Left ventricle myocardium inferior (tissue), 1 donor: ENCODE measurements at regions not wholly inside any gene's neighbourhood (a gene's known extent, or its start where the extent isn't known, plus 50 kb on each side); places are given as distances from the start of the nearest gene placed in this dataset.
"Not testable (repeated sequence)": the region's sequence is repeated elsewhere in the genome, so short reads cannot be mapped to it uniquely, and the experiment has no call there.

Experiments
- DNase-seq: peaks from one replicate; pipeline ENCODE4 v3.0.0-alpha.2; 2020
- H3K27ac ChIP-seq: fragments of 200-600 bp; replicated peaks from 2 replicates; pipeline ENCODE4 v1.8.0; 2021
- H3K27me3 ChIP-seq: fragments of 200-600 bp; 2 replicates; pipeline ENCODE4 v1.8.0; 2021; ENCODE audit warnings: low read depth
- H3K36me3 ChIP-seq: fragments of 200-600 bp; 2 replicates; pipeline ENCODE4 v1.8.0; 2021
- H3K4me1 ChIP-seq: fragments of 200-600 bp; 2 replicates; pipeline ENCODE4 v1.8.0; 2021
- H3K4me3 ChIP-seq: fragments of 200-600 bp; 2 replicates; pipeline ENCODE4 v1.8.0; 2021; ENCODE audit warnings: mild to moderate bottlenecking, moderate library complexity
- H3K9me3 ChIP-seq: fragments of 200-600 bp; replicated peaks from 2 replicates; pipeline ENCODE4 v1.8.0; 2021
- intact Hi-C: fragments of 100-400 bp; cut with micrococcal nuclease; formaldehyde crosslinking; loops from one replicate; pipeline ENCODE4 v1.11.0; 2022
- TF ChIP-seq, protein P1 (sequence below): fragments of 200-600 bp; IDR thresholded peaks from 2 replicates; pipeline ENCODE4 v1.8.0; 2021; ENCODE audit warnings: antibody characterized with exemption, mild to moderate bottlenecking, borderline replicate concordance
- donor health status: DM: no; HTN: yes; CAD: no; lungs with severe emphysema.

DNA sequence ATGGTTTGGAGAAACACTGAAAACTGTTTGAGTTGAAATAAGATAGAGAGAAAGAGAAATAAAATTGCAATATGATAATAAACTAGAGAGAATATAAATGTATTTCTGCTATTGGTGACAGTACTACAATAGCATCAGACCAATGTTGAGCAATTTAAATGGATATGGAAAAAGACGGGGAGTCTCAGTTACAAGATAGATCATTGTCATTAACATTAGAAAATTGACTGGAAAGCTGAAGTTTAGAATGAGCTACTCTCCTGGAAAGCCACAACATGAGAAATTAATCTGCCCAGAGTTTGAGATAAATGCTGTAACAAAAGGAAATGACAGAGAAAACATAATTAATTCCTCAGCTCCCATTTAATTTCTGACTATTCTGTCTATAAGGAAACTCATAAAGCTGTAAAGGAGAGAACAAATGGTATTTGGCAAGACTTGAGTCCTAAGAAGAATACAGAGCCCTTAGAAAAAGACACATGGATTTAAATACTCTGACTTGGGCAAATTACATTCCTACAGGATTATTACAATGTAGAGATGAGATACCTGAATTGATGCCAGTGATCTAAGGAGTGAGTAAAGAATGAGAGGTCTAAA lies 624.5 kb upstream of the CHD1 start:
- H3K36me3 ChIP-seq: no peaks in the 10 kb centered on the region
- H3K27ac ChIP-seq: no peak overlapping the region
- H3K4me3 ChIP-seq: no peak overlapping the region
- DNase-seq: no peak
- H3K4me1 ChIP-seq: no peaks in the 10 kb centered on the region
- H3K27me3 ChIP-seq: no peaks in the 10 kb centered on the region
- H3K9me3 ChIP-seq: peaks cover 4% of the 10 kb centered on the region
- TF ChIP-seq, protein P1, sequence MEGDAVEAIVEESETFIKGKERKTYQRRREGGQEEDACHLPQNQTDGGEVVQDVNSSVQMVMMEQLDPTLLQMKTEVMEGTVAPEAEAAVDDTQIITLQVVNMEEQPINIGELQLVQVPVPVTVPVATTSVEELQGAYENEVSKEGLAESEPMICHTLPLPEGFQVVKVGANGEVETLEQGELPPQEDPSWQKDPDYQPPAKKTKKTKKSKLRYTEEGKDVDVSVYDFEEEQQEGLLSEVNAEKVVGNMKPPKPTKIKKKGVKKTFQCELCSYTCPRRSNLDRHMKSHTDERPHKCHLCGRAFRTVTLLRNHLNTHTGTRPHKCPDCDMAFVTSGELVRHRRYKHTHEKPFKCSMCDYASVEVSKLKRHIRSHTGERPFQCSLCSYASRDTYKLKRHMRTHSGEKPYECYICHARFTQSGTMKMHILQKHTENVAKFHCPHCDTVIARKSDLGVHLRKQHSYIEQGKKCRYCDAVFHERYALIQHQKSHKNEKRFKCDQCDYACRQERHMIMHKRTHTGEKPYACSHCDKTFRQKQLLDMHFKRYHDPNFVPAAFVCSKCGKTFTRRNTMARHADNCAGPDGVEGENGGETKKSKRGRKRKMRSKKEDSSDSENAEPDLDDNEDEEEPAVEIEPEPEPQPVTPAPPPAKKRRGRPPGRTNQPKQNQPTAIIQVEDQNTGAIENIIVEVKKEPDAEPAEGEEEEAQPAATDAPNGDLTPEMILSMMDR: no peak
- intact Hi-C loops: no loop called here

DNA sequence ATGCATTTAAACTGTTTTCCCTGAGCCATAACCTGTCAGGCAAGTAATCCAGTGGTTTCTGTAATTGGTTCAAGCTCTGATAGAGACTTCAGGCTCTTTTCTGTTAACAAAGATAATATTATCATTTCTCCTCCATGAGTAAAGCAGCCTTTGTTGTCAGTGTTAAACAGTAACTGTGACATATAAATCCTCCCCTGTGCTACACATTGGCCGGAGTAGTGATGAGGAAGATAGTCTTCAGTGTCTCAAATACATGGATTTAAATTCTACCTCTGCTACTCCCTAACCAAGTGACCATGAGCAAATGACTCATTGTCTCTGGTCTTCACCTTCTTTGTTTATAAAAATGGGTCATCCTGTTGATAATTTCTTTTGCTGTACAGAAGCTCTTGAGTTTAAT lies 615.5 kb upstream of the CHD1 start:
- Histone ChIP-seq H3K9me3 (peaks cover 3% of the 10 kb centered on the region), H3K4me1 (no peaks in the 10 kb centered on the region), H3K27me3 (no peaks in the 10 kb centered on the region), H3K4me3 (no peak overlapping the region), H3K36me3 (no peaks in the 10 kb centered on the region), H3K27ac (no peak overlapping the region)
- intact Hi-C loops: no loop called here
- DNase-seq: no peak
- TF ChIP-seq, protein P1: no peak

DNA sequence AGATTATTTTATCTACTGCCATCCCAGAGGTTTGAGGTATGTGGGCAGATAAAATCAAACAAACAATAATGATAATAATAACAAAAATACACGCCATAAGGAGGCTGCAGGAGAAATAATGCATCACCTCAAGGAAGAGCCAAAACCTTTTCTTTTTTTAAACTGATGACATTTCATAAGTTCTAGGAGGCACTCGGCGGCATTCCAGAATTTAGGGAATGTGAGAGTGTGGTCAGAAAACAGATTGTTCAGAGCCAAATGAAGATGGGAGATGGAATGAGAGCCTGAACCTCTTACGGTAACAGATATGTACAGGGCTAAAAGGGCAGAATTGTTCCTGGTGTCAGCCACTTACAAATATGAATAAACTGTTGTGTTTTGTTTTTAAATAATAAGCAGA lies 615.0 kb upstream of the CHD1 start:
- Histone ChIP-seq H3K27me3 (no peaks in the 10 kb centered on the region), H3K9me3 (peaks cover 3% of the 10 kb centered on the region), H3K27ac (no peak overlapping the region), H3K4me3 (no peak overlapping the region), H3K4me1 (no peaks in the 10 kb centered on the region), H3K36me3 (no peaks in the 10 kb centered on the region)
- TF ChIP-seq, protein P1: no peak
- intact Hi-C loops: no loop called here
- no peak for DNase-seq

DNA sequence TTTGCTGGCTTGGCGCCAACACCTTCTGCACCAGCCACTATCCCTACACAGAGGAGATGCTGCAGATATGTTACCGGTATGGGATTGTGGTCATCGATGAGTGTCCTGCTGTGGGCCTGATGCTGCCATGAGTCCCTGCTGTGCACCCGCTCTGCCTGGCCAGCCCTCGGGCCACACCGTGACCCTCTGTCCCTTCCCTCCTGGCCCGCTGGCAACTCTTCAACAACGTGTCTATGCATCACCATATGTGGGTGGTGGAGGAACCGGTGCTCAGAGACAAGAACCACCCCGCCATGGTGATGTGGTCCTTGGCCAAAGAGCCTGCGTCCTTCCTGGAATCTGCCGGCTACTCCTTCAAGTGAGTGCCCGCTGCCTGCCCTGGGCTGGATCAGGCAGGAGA lies 605.4 kb upstream of the CHD1 start:
- DNase-seq, H3K27ac ChIP-seq, H3K36me3 ChIP-seq, H3K4me3 ChIP-seq, H3K9me3 ChIP-seq, intact Hi-C loops, H3K4me1 ChIP-seq, H3K27me3 ChIP-seq: not testable (repeated sequence)

DNA sequence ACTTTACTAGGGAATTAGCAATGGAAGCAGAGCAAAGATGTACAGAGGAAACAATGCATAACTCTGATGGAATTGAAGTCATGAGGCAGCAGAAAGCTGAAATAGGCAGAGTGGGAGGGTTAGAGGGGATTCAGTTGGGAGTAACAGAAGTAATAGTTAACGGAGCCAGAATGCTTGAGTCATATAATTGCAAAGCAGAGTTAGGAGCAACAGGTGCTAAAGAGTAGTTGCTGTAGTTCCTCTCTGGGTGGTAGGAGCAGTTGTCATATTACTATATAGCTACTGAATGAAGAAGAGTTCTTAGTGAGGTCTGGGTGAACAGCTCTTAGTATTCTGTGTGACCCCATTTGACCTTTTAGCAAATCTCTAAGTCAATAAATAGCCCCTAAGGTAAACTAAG lies 592.9 kb upstream of the CHD1 start:
- H3K27ac ChIP-seq, H3K36me3 ChIP-seq, H3K27me3 ChIP-seq, H3K9me3 ChIP-seq, intact Hi-C loops, H3K4me3 ChIP-seq, DNase-seq, H3K4me1 ChIP-seq: not testable (repeated sequence)

DNA sequence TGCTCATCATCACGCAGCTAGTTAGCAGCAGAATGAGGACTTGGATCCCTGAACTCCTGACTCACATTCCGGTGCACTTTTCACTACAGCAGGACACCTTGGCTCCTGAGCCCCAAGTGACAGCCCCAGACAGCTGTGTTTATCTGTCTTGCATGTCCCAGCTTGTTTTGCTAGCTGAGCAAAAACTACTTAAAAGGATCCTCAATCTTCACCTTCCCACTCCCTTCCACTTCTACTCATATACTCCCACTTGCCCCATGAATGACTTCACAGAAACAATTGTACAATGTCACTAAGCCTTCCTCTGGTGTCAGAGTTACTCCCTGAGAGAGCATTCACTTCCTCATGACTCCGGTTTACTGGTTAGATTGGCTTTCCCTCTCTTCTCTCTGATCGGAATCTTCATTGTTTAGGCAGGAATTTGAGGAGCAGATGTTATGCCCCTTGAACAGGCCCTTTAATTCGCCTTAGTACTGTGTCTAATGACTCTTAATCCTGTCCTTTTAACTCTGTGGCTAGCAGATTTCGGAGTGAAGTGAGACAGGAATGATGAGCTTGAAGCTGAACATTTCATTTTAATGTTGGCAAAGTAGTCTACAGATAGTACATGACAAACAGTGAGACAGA lies 587.2 kb upstream of the CHD1 start:
- DNase-seq, H3K36me3 ChIP-seq, H3K4me1 ChIP-seq, intact Hi-C loops, H3K27me3 ChIP-seq, H3K9me3 ChIP-seq, H3K27ac ChIP-seq, H3K4me3 ChIP-seq: not testable (repeated sequence)

DNA sequence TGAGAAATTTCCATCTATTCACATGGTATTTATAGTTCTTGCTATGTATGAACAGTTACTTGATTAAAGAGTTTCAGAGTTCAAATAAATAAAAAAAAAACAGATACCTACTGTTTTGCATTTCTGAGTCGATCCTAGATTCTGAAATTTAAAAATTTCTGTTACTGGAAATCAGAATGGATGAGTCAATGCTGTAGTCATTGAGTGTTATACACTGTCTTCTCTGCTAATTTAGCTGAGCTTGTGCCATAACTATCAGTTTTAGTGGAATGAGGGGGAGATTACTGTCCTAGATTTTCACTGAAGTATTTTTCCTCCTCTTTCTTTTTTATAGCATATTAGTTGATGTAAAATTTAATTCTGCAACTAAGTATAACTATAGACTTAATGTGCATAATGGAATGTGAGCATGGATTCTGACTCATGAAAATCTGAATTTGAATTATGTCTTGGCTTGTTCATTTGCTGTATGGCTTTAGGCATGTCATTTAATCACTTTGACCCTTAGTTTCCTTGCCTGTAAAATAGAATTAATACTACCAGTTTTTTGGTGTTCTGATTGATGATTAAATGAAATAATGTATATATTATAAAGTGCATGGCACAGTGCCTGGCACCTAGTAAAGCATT lies 581.5 kb upstream of the CHD1 start:
- H3K27ac ChIP-seq, DNase-seq, H3K4me3 ChIP-seq, H3K4me1 ChIP-seq, H3K36me3 ChIP-seq, H3K27me3 ChIP-seq, intact Hi-C loops: not testable (repeated sequence)
- H3K9me3 ChIP-seq: peaks cover 41% of the 10 kb centered on the region

DNA sequence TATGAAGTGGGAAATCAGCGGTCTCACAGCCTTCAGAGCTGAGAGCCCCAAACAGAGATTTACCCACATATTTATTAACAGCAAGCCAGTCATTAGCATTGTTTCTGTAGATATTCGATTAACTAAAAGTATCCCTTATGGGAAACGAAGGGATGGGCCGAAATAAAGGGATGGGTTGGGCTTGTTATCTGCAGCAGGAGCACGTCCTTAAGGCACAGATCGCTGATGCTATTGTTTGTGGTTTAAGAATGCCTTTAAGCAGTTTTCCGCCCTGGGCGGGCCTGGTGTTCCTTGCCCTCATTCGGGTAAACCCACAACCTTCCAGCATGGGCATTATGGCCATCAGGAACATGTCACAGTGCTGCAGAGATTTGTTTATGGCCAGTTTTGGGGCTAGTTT lies 580.3 kb upstream of the CHD1 start:
- peaks cover 54% of the 10 kb centered on the region for H3K9me3 ChIP-seq
- intact Hi-C loops, H3K36me3 ChIP-seq, H3K27me3 ChIP-seq, H3K4me3 ChIP-seq, DNase-seq, H3K27ac ChIP-seq, H3K4me1 ChIP-seq: not testable (repeated sequence)

DNA sequence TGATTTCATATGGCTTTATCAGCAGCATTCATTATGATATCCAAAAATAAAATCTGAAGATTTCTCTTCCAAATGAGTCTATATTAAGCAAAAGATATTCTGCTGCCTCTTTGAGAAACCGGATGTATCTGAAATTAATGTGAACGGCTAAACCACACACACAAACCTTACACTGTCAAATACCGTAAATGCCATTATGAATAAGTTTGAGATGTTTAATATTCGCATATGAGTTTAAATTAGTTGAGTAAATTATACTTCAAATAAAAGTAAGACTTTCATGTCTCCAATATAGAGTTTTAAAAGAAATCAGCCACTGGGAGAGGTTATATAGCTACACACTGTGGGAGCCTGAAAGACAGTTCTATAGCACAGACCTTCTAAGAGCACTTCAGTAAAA lies 566.6 kb upstream of the CHD1 start:
- H3K36me3 ChIP-seq, H3K27me3 ChIP-seq, H3K4me1 ChIP-seq, H3K9me3 ChIP-seq, H3K4me3 ChIP-seq, DNase-seq, H3K27ac ChIP-seq, intact Hi-C loops: not testable (repeated sequence)

DNA sequence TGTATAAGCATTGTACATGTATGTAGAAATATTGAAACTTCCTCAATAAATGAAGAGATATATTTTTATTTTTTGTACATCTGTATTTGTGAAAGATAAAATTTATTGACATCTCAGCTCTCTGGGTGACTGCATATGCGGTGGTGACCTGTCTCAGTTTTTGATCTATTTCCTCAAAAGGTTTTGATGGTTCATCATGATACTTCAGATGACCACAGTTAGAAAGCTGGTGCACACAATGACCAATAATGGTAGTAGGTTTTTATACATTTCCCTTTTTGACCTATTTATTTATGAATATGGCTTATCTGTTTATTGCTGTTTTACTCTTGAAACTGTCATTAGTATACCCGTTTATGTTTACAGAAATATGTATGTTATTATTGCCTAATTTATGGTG lies 549.6 kb upstream of the CHD1 start:
- H3K27me3 ChIP-seq, H3K4me1 ChIP-seq, intact Hi-C loops, H3K9me3 ChIP-seq, DNase-seq, H3K36me3 ChIP-seq, H3K4me3 ChIP-seq, H3K27ac ChIP-seq: not testable (repeated sequence)

DNA sequence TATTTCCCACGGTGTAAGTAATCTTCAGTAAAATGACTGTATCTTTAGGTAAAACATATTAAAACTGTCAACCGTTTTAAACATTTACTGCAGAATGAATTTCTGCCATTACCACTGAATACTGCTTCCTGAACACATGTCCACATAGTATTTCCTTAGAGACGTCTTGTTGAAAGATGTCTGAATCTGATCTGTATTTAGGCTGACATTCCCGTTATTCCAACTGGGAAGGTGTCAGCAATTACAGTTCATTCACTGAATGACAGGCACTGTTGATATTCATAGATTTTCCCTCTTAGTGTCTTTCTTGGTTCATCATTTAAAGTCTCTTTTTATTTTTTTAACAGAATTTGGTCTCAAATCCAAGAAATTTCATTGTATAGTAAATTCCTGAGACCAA lies 544.5 kb upstream of the CHD1 start:
- H3K36me3 ChIP-seq, H3K27me3 ChIP-seq, H3K4me3 ChIP-seq, intact Hi-C loops, DNase-seq, H3K4me1 ChIP-seq, H3K27ac ChIP-seq, H3K9me3 ChIP-seq: not testable (repeated sequence)
